Stimulated activated CD8-positive, alpha-beta memory T cell treated with anti-CD3 and anti-CD28 coated beads, Interleukin-2, amount 100 ng/mL, for 48 hours (primary cell): ENCODE measurements at regions not wholly inside any gene's neighbourhood (a gene's known extent, or its start where the extent isn't known, plus 50 kb on each side); places are given as distances from the start of the nearest gene placed in this dataset.

ENCODE experiments used
- DNase-seq, 2 donors: peaks; one replicate each; pipeline ENCODE4 v3.0.0-alpha.2; 2020; ENCODE audit warnings: low read depth in 2 of 2

GRCh38 chr2:172329416-172329773 is 98.0 kb upstream of the ITGA6 start:
- DNase-seq: no peak

- no peak for DNase-seq
Observed at GRCh38 chr2:172329774-172330671, 97.4 kb upstream of the ITGA6 start.

- DNase-seq: no peak
Observed at GRCh38 chr2:172332507-172332906, 94.9 kb upstream of the ITGA6 start.

- DNase-seq: no peak
Observed at GRCh38 chr2:172333235-172333977, 94.0 kb upstream of the ITGA6 start.

DNA sequence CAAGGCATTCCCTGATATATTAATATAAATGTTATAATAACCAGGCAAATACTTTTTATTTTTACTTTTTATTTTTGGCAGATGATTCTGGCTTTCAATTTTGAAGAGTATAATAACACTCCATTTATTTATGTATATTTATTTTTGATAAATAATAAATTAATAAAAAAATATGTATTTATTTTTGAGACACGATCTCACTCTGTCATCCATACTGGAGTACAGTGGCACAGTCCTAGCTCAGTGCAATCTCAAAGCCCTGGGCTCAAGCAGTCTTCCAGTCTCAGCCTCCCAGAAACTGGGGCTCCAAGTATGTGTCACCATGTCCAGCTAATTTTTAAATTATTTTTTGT is 93.4 kb upstream of the ITGA6 start:
- DNase-seq: no peak

DNA sequence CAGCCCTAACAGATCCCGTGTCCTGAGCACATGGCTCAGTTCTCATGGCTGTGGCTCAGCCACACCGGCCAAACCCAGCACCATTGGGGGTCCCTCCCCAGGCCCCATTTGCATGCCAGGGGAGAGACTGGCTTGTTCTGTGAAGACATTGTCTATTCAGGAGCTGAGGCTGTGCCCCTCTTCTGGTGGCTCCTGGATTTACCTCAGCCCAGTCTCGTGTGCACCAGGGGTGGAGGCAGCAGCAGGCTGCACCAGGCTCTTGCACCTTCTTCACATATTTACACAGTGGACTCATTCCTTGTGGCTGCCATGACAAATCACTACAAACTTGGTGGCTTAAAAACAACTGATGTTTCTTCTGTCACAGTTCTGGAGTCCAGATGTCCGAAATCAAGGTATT is 92.4 kb upstream of the ITGA6 start:
- no peak for DNase-seq

- DNase-seq: no peak
Observed at GRCh38 chr2:172335736-172336135, 91.7 kb upstream of the ITGA6 start.

DNA sequence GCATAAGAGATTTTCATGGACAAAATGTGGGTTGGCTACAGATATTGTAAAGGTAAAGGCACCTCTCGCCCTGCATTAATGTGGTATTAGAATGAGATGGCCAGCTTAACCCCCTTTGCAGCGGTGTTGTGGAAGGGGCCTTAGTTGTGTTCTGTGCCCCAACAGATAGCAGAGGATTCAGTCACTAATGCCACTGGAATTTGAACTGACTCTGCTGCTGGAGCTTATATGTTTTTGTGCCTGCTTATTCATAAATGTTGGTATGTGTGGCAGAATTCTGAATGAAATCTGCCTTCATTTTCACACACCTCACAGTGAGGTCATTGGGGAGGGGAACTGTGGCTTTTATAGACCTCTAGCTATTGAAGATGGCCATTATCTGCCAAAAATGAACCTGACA is 90.7 kb upstream of the ITGA6 start:
- DNase-seq: no peak

GRCh38 chr2:172339371-172340010 is 87.9 kb upstream of the ITGA6 start:
- DNase-seq: no peak

DNA sequence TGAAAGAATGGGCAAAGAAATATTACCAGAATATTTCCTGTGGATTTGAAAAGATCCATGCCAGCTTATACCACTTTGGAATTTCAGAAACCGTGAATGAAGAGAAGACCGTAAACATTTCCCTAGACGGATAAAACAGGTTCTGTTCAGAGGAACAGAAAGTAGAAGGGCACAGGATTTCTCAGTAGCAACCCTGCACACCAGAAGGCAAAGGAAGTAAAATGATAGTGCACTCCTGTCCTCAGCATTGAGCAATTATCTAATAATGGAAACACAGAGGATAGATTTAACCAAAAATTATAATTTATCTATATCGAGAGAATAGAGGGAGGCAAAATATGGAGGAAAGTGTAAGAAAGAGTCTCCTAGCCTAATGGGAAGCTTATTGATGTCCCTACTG is 87.0 kb upstream of the ITGA6 start:
- DNase-seq: no peak

GRCh38 chr2:172342078-172342477 is 85.3 kb upstream of the ITGA6 start:
- no peak for DNase-seq

DNA sequence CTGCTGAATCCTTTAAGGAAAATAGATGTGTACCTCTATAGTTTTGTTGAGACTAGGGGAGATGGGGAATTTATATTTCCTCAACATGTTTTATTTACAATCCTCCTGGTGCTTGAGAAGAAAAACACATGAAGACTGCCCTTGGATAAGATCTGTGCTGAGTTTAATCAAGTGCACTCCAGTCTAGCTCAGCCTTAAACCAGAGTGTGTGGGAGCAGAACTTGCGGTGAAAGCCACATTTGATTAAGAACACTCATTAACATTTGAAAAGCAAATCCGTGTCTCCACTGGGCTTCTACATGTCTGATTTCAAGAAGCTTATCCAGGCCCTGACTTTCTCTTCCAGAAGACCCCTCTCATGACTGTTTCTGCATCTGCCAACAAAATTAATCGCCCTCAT is 84.8 kb upstream of the ITGA6 start:
- DNase-seq: no peak

GRCh38 chr2:172344159-172344558 is 83.2 kb upstream of the ITGA6 start:
- no peak for DNase-seq

- no peak for DNase-seq
Observed at GRCh38 chr2:172345956-172346555, 81.3 kb upstream of the ITGA6 start.

- DNase-seq: no peak
Observed at GRCh38 chr2:172348555-172349288, 78.7 kb upstream of the ITGA6 start.

- no peak for DNase-seq
Observed at GRCh38 chr2:172350839-172351479, 76.4 kb upstream of the ITGA6 start.

- no peak for DNase-seq
Observed at GRCh38 chr2:172351586-172351985, 75.8 kb upstream of the ITGA6 start.

- DNase-seq: no peak
Observed at GRCh38 chr2:172354347-172354746, 73.0 kb upstream of the ITGA6 start.

GRCh38 chr2:172357442-172357841 is 69.9 kb upstream of the ITGA6 start:
- DNase-seq: no peak

DNA sequence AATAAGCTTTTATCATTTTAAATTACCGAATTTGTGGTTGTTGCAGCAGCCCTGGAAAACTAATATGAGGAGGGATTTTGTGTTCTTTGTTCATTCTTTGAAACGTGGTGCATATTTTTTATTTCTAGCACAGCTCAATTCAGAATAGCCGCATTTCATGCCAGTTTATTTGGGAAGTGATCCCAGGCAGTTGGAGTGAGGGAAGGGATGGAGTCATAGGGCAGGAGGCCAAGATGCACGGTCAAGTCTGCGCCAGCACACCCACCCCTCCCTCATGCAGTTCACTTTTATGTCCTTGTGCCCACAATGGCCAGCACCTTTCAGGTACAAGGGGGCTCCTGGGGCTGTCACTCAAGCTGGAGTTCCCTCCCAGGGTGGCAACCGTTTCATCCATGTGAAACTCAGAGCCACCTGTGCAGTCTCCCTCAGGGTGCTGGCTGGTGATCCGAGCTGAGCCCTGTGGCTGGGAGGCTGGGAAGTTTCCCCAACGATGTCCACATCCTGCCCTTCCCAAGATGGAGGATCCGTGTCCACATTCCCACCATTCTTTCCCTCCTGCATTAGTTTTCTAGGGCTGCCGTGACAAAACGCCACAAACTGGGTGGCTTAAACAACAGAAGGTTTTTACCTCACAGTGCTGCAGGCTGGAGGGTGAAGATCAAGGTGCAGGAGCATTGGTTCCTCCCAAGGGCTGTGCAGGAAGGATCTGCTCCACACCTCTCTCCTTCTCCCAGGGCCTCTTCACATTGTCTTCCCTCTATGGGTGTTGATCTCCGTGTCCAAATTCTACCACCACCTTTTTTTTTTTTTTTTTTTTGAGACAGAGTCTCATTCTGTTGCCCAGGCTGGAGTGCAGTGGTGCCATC is 68.5 kb upstream of the ITGA6 start:
- DNase-seq: no peak
